Calu3 (cell line): ENCODE measurements at regions not wholly inside any gene's neighbourhood (a gene's known extent, or its start where the extent isn't known, plus 50 kb on each side); places are given as distances from the start of the nearest gene placed in this dataset.

Experiments used
- BruUV-seq: library from RNA; stranded (reverse); fragments of 400-500 nt; replicated peaks from 2 replicates; lab custom pipeline; 2021; lab: Mats Ljungman, UMichigan
- CTCF ChIA-PET: fragments of 300-600 bp; sonication (Branson Sonifier 250); formaldehyde crosslinking; loops from one replicate; lab custom pipeline; 2022; ENCODE audit warnings: antibody characterized with exemption; lab: Charles Lee
- DNase-seq: peaks from one replicate; pipeline ENCODE4 v3.0.0; 2022
- H3K27ac Mint-ChIP-seq: one replicate; pipeline ENCODE4 v1.8.0; 2022; ENCODE audit warnings: mixed read lengths; ENCODE audit not compliant: unreplicated experiment
- H3K27me3 Mint-ChIP-seq: one replicate; pipeline ENCODE4 v1.8.0; 2022; ENCODE audit warnings: mixed read lengths; ENCODE audit not compliant: unreplicated experiment
- H3K36me3 Mint-ChIP-seq: one replicate; pipeline ENCODE4 v1.8.0; 2022; ENCODE audit warnings: mild to moderate bottlenecking, moderate library complexity, mixed read lengths; ENCODE audit not compliant: insufficient read depth, unreplicated experiment
- H3K4me1 Mint-ChIP-seq: one replicate; pipeline ENCODE4 v1.8.0; 2022; ENCODE audit warnings: mild to moderate bottlenecking, low read depth, mixed read lengths; ENCODE audit not compliant: unreplicated experiment
- H3K4me3 Mint-ChIP-seq: one replicate; pipeline ENCODE4 v1.8.0; 2022; ENCODE audit warnings: mild to moderate bottlenecking, low read depth, moderate library complexity, mixed read lengths; ENCODE audit not compliant: unreplicated experiment
- H3K9me3 Mint-ChIP-seq: one replicate; pipeline ENCODE4 v1.8.0; 2022; ENCODE audit warnings: low read depth, mixed read lengths; ENCODE audit not compliant: unreplicated experiment
- intact Hi-C: fragments of 100-400 bp; cut with micrococcal nuclease; formaldehyde crosslinking; loops from one replicate; pipeline ENCODE4 v1.10.0; 2022; ENCODE audit not compliant: unreplicated experiment
- TF ChIP-seq, protein P1 (sequence below): fragments of 200-600 bp; IDR thresholded peaks from one replicate; pipeline ENCODE4 v1.8.0; 2022; ENCODE audit warnings: antibody characterized with exemption; ENCODE audit not compliant: unreplicated experiment

DNA sequence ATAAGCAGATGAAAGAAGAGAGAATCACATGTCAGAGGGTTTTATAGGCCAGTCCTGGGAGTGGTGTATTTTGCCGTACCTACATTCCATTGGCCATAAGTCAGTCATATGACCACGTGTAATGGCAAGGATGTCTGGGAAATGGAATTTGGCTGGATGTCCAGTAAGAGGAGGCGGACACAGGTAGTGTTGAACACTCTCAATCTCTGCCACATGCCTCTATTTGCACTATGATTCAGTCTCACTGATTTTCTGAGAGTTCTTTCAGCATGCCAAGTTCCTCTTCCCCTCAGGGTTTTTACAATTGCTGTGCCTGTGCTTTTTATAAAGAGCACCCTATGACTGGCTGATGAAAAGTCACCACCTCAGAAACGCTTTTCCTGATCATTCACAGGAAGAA, 164.2 kb upstream of the GPR101 start:
- Mint-ChIP-seq H3K4me3 (no peak overlapping the region), H3K9me3 (peaks cover 7% of the 10 kb centered on the region), H3K27ac (no peak overlapping the region), H3K27me3 (no peaks in the 10 kb centered on the region), H3K36me3 (no peaks in the 10 kb centered on the region), H3K4me1 (no peaks in the 10 kb centered on the region)
- intact Hi-C loops: loop anchor here (10.0 kb wide), 1 partner anchor 243 kb away; no protein-coding TSS in a partner anchor
- TF ChIP-seq, protein P1, sequence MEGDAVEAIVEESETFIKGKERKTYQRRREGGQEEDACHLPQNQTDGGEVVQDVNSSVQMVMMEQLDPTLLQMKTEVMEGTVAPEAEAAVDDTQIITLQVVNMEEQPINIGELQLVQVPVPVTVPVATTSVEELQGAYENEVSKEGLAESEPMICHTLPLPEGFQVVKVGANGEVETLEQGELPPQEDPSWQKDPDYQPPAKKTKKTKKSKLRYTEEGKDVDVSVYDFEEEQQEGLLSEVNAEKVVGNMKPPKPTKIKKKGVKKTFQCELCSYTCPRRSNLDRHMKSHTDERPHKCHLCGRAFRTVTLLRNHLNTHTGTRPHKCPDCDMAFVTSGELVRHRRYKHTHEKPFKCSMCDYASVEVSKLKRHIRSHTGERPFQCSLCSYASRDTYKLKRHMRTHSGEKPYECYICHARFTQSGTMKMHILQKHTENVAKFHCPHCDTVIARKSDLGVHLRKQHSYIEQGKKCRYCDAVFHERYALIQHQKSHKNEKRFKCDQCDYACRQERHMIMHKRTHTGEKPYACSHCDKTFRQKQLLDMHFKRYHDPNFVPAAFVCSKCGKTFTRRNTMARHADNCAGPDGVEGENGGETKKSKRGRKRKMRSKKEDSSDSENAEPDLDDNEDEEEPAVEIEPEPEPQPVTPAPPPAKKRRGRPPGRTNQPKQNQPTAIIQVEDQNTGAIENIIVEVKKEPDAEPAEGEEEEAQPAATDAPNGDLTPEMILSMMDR: no peak
- BruUV-seq: no TSS peak
- CTCF ChIA-PET: no interaction called here
- DNase-seq: no peak

DNA sequence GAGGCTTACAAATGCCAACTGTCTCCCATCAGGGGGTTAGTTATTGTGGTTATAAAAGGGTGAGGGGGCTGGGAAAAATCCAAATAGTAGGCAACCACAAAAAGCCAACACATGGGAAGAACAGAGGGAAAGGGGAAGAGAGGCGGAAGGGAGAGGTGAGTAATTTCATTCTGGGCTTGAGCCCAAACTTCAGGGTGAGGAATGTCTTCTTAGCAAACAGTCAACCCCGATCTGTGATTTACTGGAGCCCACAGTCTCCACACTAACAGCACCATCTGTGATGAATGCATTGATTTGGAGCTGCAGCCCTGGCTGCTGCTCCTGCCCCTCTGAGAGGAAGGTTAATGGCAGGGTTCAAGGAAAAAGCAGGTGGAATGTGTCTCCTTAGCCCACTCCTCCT, 162.2 kb upstream of the GPR101 start:
- intact Hi-C loops: loop anchor here (10.0 kb wide), 1 partner anchor 241 kb away; no protein-coding TSS in a partner anchor
- no peak overlapping the region for H3K4me3 Mint-ChIP-seq
- H3K27ac Mint-ChIP-seq: no peak overlapping the region
- no peak for DNase-seq
- CTCF ChIA-PET: no interaction called here
- no peaks in the 10 kb centered on the region for H3K4me1 Mint-ChIP-seq
- no peaks in the 10 kb centered on the region for H3K27me3 Mint-ChIP-seq
- TF ChIP-seq, protein P1: no peak
- peaks cover 10% of the 10 kb centered on the region for H3K9me3 Mint-ChIP-seq
- no TSS peak for BruUV-seq
- no peaks in the 10 kb centered on the region for H3K36me3 Mint-ChIP-seq

DNA sequence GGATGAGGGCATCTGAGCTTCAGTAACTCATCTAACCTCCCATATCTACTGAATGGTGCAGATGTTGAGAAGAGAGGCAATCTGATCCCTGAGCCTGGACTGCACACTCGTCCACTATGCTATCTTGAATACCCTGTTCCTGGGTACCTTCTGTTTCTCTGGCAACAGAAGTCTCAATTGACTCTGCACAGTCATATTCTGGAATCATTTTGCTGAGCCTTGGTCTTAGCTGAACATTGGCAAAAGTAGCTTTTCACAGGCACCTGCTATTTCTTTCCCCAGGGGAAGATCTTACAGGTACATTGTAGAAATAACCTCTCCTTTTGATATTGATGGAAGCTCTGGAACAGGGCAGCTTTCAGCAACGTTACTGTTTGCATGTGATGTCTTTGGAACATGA, 161.5 kb upstream of the GPR101 start:
- DNase-seq: no peak
- intact Hi-C loops: loop anchor here (10.0 kb wide), 1 partner anchor 240 kb away; no protein-coding TSS in a partner anchor
- Mint-ChIP-seq H3K9me3 (peaks cover 9% of the 10 kb centered on the region), H3K27ac (no peak overlapping the region), H3K27me3 (no peaks in the 10 kb centered on the region), H3K4me1 (no peaks in the 10 kb centered on the region), H3K36me3 (no peaks in the 10 kb centered on the region), H3K4me3 (no peak overlapping the region)
- TF ChIP-seq, protein P1: no peak
- CTCF ChIA-PET: no interaction called here
- no TSS peak for BruUV-seq

DNA sequence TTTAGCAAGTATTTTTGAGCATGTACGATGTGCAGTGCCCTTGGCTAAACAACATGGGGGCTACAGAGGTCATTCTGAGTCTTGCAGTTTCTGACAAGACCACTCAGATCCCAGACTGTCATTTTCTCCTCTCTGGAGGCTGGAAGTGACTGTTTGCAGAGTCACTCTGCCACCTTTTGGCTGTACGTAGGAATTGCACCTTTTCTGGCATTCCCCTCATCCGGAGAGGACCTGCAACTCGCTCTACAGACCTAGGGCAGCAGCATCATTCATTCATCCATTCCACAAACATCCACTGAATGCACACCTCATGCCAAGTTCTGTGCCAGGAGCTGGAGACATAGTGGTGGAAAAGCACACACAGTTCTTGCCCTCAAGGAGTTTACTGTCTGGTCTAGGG, 160.4 kb upstream of the GPR101 start:
- intact Hi-C loops: loop anchor here (10.0 kb wide), 1 partner anchor 239 kb away; no protein-coding TSS in a partner anchor
- Mint-ChIP-seq H3K4me1 (no peaks in the 10 kb centered on the region), H3K27me3 (no peaks in the 10 kb centered on the region), H3K9me3 (peaks cover 5% of the 10 kb centered on the region), H3K27ac (no peak overlapping the region), H3K36me3 (no peaks in the 10 kb centered on the region), H3K4me3 (no peak overlapping the region)
- TF ChIP-seq, protein P1: no peak
- DNase-seq: peak; percentile 6
- CTCF ChIA-PET: no interaction called here
- no TSS peak for BruUV-seq
